Endothelial cell (in vitro differentiated cells): ENCODE measurements at regions not wholly inside any gene's neighbourhood (a gene's known extent, or its start where the extent isn't known, plus 50 kb on each side); places are given as distances from the start of the nearest gene placed in this dataset.

Source experiments
- DNase-seq: peaks from one replicate; pipeline ENCODE4 v3.0.0; 2021; ENCODE audit warnings: low spot score
- H3K27ac Mint-ChIP-seq: one replicate; pipeline ENCODE4 v1.8.0; 2021; ENCODE audit warnings: mixed read lengths, inconsistent platforms; ENCODE audit not compliant: unreplicated experiment
- H3K27me3 Mint-ChIP-seq: one replicate; pipeline ENCODE4 v1.8.0; 2021; ENCODE audit warnings: mild to moderate bottlenecking, moderate library complexity, mixed read lengths, inconsistent platforms; ENCODE audit not compliant: unreplicated experiment
- H3K36me3 Mint-ChIP-seq: one replicate; pipeline ENCODE4 v1.8.0; 2021; ENCODE audit warnings: mild to moderate bottlenecking, low read depth, mixed read lengths, inconsistent platforms; ENCODE audit not compliant: unreplicated experiment
- H3K4me1 Mint-ChIP-seq: one replicate; pipeline ENCODE4 v1.8.0; 2021; ENCODE audit warnings: mild to moderate bottlenecking, mixed read lengths, inconsistent platforms; ENCODE audit not compliant: unreplicated experiment
- H3K4me3 Mint-ChIP-seq: one replicate; pipeline ENCODE4 v1.8.0; 2021; ENCODE audit warnings: mild to moderate bottlenecking, mixed read lengths, inconsistent platforms; ENCODE audit not compliant: unreplicated experiment
- H3K9me3 Mint-ChIP-seq: one replicate; pipeline ENCODE4 v1.8.0; 2021; ENCODE audit warnings: mixed read lengths, inconsistent platforms; ENCODE audit not compliant: unreplicated experiment
- TF ChIP-seq, protein P1 (sequence below): fragments of 200-600 bp; sonication (generic); IDR thresholded peaks from one replicate; pipeline ENCODE4 v1.5.0; 2021; ENCODE audit warnings: antibody characterized with exemption; ENCODE audit not compliant: unreplicated experiment

- Mint-ChIP-seq H3K4me1 (no peaks in the 10 kb centered on the region), H3K9me3 (peaks cover 6% of the 10 kb centered on the region), H3K27me3 (no peaks in the 10 kb centered on the region), H3K36me3 (no peaks in the 10 kb centered on the region), H3K27ac (no peak overlapping the region), H3K4me3 (no peak overlapping the region)
- DNase-seq = no peak
- TF ChIP-seq, protein P1, sequence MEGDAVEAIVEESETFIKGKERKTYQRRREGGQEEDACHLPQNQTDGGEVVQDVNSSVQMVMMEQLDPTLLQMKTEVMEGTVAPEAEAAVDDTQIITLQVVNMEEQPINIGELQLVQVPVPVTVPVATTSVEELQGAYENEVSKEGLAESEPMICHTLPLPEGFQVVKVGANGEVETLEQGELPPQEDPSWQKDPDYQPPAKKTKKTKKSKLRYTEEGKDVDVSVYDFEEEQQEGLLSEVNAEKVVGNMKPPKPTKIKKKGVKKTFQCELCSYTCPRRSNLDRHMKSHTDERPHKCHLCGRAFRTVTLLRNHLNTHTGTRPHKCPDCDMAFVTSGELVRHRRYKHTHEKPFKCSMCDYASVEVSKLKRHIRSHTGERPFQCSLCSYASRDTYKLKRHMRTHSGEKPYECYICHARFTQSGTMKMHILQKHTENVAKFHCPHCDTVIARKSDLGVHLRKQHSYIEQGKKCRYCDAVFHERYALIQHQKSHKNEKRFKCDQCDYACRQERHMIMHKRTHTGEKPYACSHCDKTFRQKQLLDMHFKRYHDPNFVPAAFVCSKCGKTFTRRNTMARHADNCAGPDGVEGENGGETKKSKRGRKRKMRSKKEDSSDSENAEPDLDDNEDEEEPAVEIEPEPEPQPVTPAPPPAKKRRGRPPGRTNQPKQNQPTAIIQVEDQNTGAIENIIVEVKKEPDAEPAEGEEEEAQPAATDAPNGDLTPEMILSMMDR = no peak
Measured at GRCh38 chr2:75986617-75987016, 275.9 kb upstream of the GCFC2 start.

- no peaks in the 10 kb centered on the region for H3K27me3 Mint-ChIP-seq
- H3K27ac Mint-ChIP-seq = no peak overlapping the region
- TF ChIP-seq, protein P1 = no peak
Measured at GRCh38 chr2:75982719-75983118, 272.0 kb upstream of the GCFC2 start.

DNA sequence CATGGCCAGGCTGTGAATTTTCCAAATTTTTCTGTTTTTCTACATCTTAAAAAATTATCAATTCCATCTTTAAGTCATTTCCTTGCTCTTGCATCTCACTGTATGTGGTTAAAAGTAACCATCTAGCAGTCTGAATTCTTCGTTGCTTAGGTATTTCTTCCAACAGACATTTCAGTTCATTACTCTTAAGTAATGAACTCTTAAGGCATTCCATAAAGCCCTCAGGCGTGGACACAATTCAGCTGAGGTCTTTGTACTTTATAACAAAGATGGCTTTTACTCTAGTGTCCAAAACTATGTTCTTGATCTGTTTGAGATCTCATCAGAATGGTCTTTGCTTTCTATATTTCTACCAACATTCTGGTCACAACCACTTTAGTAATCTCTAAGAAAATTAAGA, 253.9 kb upstream of the GCFC2 start:
- H3K9me3 Mint-ChIP-seq = no peaks in the 10 kb centered on the region
- DNase-seq = no peak
- no peaks in the 10 kb centered on the region for H3K36me3 Mint-ChIP-seq
- H3K27me3 Mint-ChIP-seq = no peaks in the 10 kb centered on the region
- H3K4me3 Mint-ChIP-seq = no peak overlapping the region
- TF ChIP-seq, protein P1 = no peak
- H3K27ac Mint-ChIP-seq = no peak overlapping the region
- no peaks in the 10 kb centered on the region for H3K4me1 Mint-ChIP-seq

More at GRCh38 chr2:75982719-75983118, 272.0 kb upstream of the GCFC2 start:
- no peaks in the 10 kb centered on the region for H3K36me3 Mint-ChIP-seq
- no peaks in the 10 kb centered on the region for H3K4me1 Mint-ChIP-seq
- no peaks in the 10 kb centered on the region for H3K9me3 Mint-ChIP-seq
- H3K4me3 Mint-ChIP-seq = no peak overlapping the region
- DNase-seq = no peak

- no peak for DNase-seq
- H3K27ac Mint-ChIP-seq = no peak overlapping the region
- H3K4me1 Mint-ChIP-seq = no peaks in the 10 kb centered on the region
- peaks cover 2% of the 10 kb centered on the region for H3K27me3 Mint-ChIP-seq
- no peaks in the 10 kb centered on the region for H3K36me3 Mint-ChIP-seq
- no peaks in the 10 kb centered on the region for H3K9me3 Mint-ChIP-seq
- TF ChIP-seq, protein P1 = no peak
- H3K4me3 Mint-ChIP-seq = no peak overlapping the region
Measured at GRCh38 chr2:75960472-75961009, 249.8 kb upstream of the GCFC2 start.

DNA sequence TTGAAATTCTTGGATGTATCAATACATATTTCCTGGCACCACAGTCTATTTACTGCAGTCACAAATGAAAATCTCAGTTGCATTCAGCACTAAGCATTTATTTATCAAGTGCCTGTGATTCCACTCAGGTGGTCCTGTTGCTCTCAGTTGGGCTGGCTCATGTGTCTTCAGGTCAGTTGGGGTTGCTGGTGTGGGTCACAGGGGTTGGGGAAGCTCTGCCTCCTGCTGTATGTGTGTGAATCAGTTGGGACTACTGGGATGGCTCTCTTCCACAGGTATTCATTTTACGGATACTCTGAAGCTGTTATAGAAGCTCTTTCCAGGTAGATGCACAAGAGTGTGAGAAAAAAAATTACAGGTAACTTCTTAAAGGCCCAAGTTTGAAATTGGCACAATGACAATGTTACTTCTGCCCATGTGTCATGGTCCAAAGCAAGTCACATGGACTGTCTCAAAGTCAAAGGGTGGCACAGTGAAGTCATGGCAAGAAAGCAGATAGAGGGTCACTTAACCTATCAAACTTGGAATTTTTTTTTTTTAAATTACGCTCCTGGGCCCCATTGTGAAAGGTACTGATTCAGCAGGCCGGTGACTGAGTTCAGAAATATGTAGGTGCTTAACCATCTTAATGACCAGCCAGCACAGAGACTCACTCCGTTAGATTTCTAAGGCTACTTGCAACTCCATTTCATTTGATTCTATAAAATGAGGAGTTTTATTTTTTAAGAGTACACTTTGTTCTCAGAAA, 249.2 kb upstream of the GCFC2 start:
- Mint-ChIP-seq H3K9me3 (no peaks in the 10 kb centered on the region), H3K4me1 (no peaks in the 10 kb centered on the region), H3K27me3 (peaks cover 2% of the 10 kb centered on the region), H3K27ac (no peak overlapping the region), H3K36me3 (no peaks in the 10 kb centered on the region), H3K4me3 (no peak overlapping the region)
- no peak for DNase-seq
- TF ChIP-seq, protein P1 = no peak
